Endothelial cell of umbilical vein (primary cell): ENCODE measurements at regions not wholly inside any gene's neighbourhood (a gene's known extent, or its start where the extent isn't known, plus 50 kb on each side); places are given as distances from the start of the nearest gene placed in this dataset.

Experiments
- BruUV-seq: library from RNA; stranded (reverse); fragments of 400-500 nt; replicated peaks from 2 replicates; lab custom pipeline; 2021; lab: Mats Ljungman, UMichigan
- CTCF ChIA-PET: fragments of 300-600, 350-600 bp; sonication (Branson Sonifier 250); formaldehyde crosslinking; loops from one replicate; lab custom pipeline; 2021; ENCODE audit warnings: antibody characterized with exemption, inconsistent platforms; lab: Charles Lee
- POLR2A ChIA-PET: fragments of 300-600, 350-600 bp; sonication (Branson Sonifier 250); formaldehyde crosslinking; loops from one replicate; lab custom pipeline; 2021; ENCODE audit warnings: antibody characterized with exemption, inconsistent platforms; lab: Charles Lee
- DNase-seq: peaks from one replicate; pipeline ENCODE4 v3.0.0-alpha.2; 2011; ENCODE audit warnings: low read depth, low spot score
- FAIRE-seq: peaks from 2 replicates; lab custom pipeline; 2011; peaks lifted over from hg19 to GRCh38; lab: Jason Lieb, UNC
- H2AFZ ChIP-seq: 2 replicates; pipeline ENCODE4 v1.6.0; 2012; ENCODE audit warnings: low read depth, low read length, control low read depth, inconsistent platforms
- H3K27ac ChIP-seq: 2 replicates; pipeline ENCODE4 v1.5.1; 2011; ENCODE audit warnings: low read depth, mild to moderate bottlenecking, control low read depth, low read length, moderate library complexity; ENCODE audit not compliant: insufficient read depth
- H3K27me3 ChIP-seq, 2 experiments: 2 replicates each; pipeline versions ENCODE4 v1.6.0 to v1.6.1; 2011; ENCODE audit warnings: low read length in 2 of 2, mixed read lengths in 1 of 2; ENCODE audit not compliant: control insufficient read depth in 2 of 2, insufficient read depth in 2 of 2
- H3K36me3 ChIP-seq, 2 experiments: 2 replicates in 1 of 2; 3 replicates in 1 of 2; pipeline ENCODE4 v1.5.1; 2011; ENCODE audit warnings: low read length in 2 of 2, mild to moderate bottlenecking in 1 of 2, moderate library complexity in 1 of 2; ENCODE audit not compliant: control insufficient read depth in 2 of 2, insufficient read depth in 2 of 2; ENCODE audit errors: extremely low read depth in 1 of 2
- H3K4me1 ChIP-seq: 3 replicates; pipeline ENCODE4 v1.5.1; 2011; ENCODE audit warnings: mild to moderate bottlenecking, low read length; ENCODE audit not compliant: control insufficient read depth, insufficient read depth; ENCODE audit errors: extremely low read depth
- H3K4me2 ChIP-seq: 2 replicates; pipeline ENCODE4 v1.6.1; 2011; ENCODE audit warnings: low read length, control low read depth, mixed read lengths; ENCODE audit not compliant: insufficient read depth
- H3K4me3 ChIP-seq, 3 experiments: fragments of 200-600 bp in 1 of 3; sonication (generic), shearing (Covaris generic) in 1 of 3; replicated peaks in 1 of 3; 2 replicates each; pipeline ENCODE4 v1.5.1; 2011 to 2016; ENCODE audit warnings: control low read depth in 3 of 3, low read length in 3 of 3, mild to moderate bottlenecking in 2 of 3, inconsistent platforms in 1 of 3, low read depth in 1 of 3, moderate library complexity in 1 of 3; ENCODE audit not compliant: insufficient read depth in 1 of 3
- H3K79me2 ChIP-seq: 2 replicates; pipeline ENCODE4 v1.6.0; 2012; ENCODE audit warnings: low read length, inconsistent platforms; ENCODE audit not compliant: control insufficient read depth, insufficient read depth
- H3K9ac ChIP-seq: replicated peaks from 2 replicates; pipeline ENCODE3; 2011; ENCODE audit warnings: low read length, control low read depth; ENCODE audit not compliant: insufficient read depth; ENCODE audit errors: extremely low read depth
- H3K9me1 ChIP-seq: replicated peaks from 3 replicates; pipeline ENCODE4 v1.6.0; 2011; ENCODE audit warnings: mild to moderate bottlenecking, low read length; ENCODE audit not compliant: control insufficient read depth, insufficient read depth; ENCODE audit errors: extremely low read depth
- H3K9me3 ChIP-seq: replicated peaks from 2 replicates; pipeline ENCODE4 v1.5.1; 2012; ENCODE audit warnings: low read length, inconsistent platforms; ENCODE audit not compliant: control insufficient read depth, insufficient read depth
- H4K20me1 ChIP-seq: replicated peaks from 2 replicates; pipeline ENCODE3; 2011; ENCODE audit warnings: mild to moderate bottlenecking, low read length; ENCODE audit not compliant: control insufficient read depth, insufficient read depth; ENCODE audit errors: extremely low read depth
- CTCF ChIP-seq, 2 donors: IDR thresholded peaks; 1 replicate in 1 of 2; 2 replicates in 1 of 2; pipeline ENCODE4 v1.5.1; 2011; ENCODE audit warnings: low read length in 2 of 2, mild to moderate bottlenecking in 2 of 2, moderate library complexity in 2 of 2, control low read depth in 1 of 2, inconsistent platforms in 1 of 2, low read depth in 1 of 2; ENCODE audit not compliant: insufficient read depth in 1 of 2; ENCODE audit errors: extremely low read depth in 1 of 2
- EZH2 ChIP-seq: IDR thresholded peaks from 2 replicates; pipeline ENCODE4 v1.6.1; 2012; ENCODE audit warnings: borderline replicate concordance, low read depth, mild to moderate bottlenecking, moderate library complexity, low read length, inconsistent platforms; ENCODE audit not compliant: severe bottlenecking
- FOS ChIP-seq: IDR thresholded peaks from 2 replicates; pipeline ENCODE4 v1.6.1; 2011; ENCODE audit warnings: mild to moderate bottlenecking, low read length, moderate library complexity, borderline replicate concordance; ENCODE audit not compliant: insufficient read depth
- GATA2 ChIP-seq: IDR thresholded peaks from 2 replicates; pipeline ENCODE4 v1.7.0; 2011; ENCODE audit warnings: low read depth, mild to moderate bottlenecking, moderate library complexity, mixed read lengths, low read length; ENCODE audit not compliant: insufficient read length, insufficient read depth
- JUN ChIP-seq: IDR thresholded peaks from 2 replicates; pipeline ENCODE4 v1.6.1; 2011; ENCODE audit warnings: borderline replicate concordance, low read depth; ENCODE audit not compliant: insufficient read length, insufficient read depth
- MAX ChIP-seq: IDR thresholded peaks from 2 replicates; pipeline ENCODE4 v1.6.1; 2011; ENCODE audit not compliant: insufficient read depth, insufficient read length
- MYC ChIP-seq: IDR thresholded peaks from one replicate; pipeline ENCODE4 v1.6.1; 2011; ENCODE audit warnings: mild to moderate bottlenecking, low read depth, low read length
- POLR2A ChIP-seq: IDR thresholded peaks from 2 replicates; pipeline ENCODE4 v1.6.1; 2012; ENCODE audit warnings: low read depth, mild to moderate bottlenecking, control low read depth, low read length
- dilution Hi-C: fragments of 300-500 bp; cut with MboI; formaldehyde crosslinking; loops from one replicate; pipeline ENCODE4 v1.15.0; 2019; ENCODE audit warnings: low sequenced_read_pairs; ENCODE audit not compliant: extremely low pct_ligation_motif_present
- intact Hi-C: fragments of 100-400 bp; cut with micrococcal nuclease; formaldehyde crosslinking; loops from one replicate; pipeline ENCODE4 v1.10.0; 2022

- Histone ChIP-seq H3K4me3 (no peak overlapping the region), H3K36me3 (no peaks in the 10 kb centered on the region), H3K9me3 (no peaks in the 10 kb centered on the region), H4K20me1 (no peaks in the 10 kb centered on the region), H2AFZ (no peak overlapping the region), H3K79me2 (no peaks in the 10 kb centered on the region), H3K9ac (no peak overlapping the region), H3K4me2 (no peak overlapping the region), H3K9me1 (no peaks in the 10 kb centered on the region), H3K27me3 (no peaks in the 10 kb centered on the region), H3K4me1 (no peaks in the 10 kb centered on the region), H3K27ac (no peak overlapping the region)
- ChIA-PET CTCF (interaction anchor here (1.1 kb wide), 1 partner anchor 9 kb away, joined by 3 read pairs; no protein-coding TSS in a partner anchor), POLR2A (no interaction called here)
- no TSS peak for BruUV-seq
- DNase-seq (no peak), FAIRE-seq (no peak)
- TF ChIP-seq JUN, result no peak
- no peak for TF ChIP-seq GATA2
- TF ChIP-seq POLR2A, result no peak
- no peak for TF ChIP-seq MYC
- TF ChIP-seq CTCF (IDR thresholded peaks at IDR 0.05; ENCODE audit: extremely low read depth in 1 of 2, insufficient read depth in 1 of 2, low read depth in 1 of 2, low read length in 2 of 2), result no peak
- no peak for TF ChIP-seq EZH2
- dilution Hi-C loops, result no loop called here
- intact Hi-C loops, result no loop called here
These were observed 559.3 kb upstream of the TNP1 start for GRCh38 chr2:217419055-217419671.

- DNase-seq, result no peak
- Histone ChIP-seq H3K27me3 (no peaks in the 10 kb centered on the region), H3K9ac (no peak overlapping the region), H2AFZ (no peak overlapping the region), H3K4me3 (no peak overlapping the region), H3K27ac (no peak overlapping the region), H4K20me1 (no peaks in the 10 kb centered on the region), H3K4me2 (no peak overlapping the region), H3K36me3 (no peaks in the 10 kb centered on the region), H3K9me3 (no peaks in the 10 kb centered on the region), H3K79me2 (no peaks in the 10 kb centered on the region), H3K9me1 (no peaks in the 10 kb centered on the region), H3K4me1 (no peaks in the 10 kb centered on the region)
- no peak for FAIRE-seq
- TF ChIP-seq MAX, result no peak
- TF ChIP-seq GATA2, result no peak
- no peak for TF ChIP-seq FOS
- TF ChIP-seq JUN, result no peak
- CTCF ChIA-PET, result interaction anchor here (1.1 kb wide), 1 partner anchor 8 kb away, joined by 3 read pairs; no protein-coding TSS in a partner anchor
- dilution Hi-C loops (no loop called here), intact Hi-C loops (no loop called here)
- POLR2A ChIA-PET, result no interaction called here
- no TSS peak for BruUV-seq
These were observed 558.7 kb upstream of the TNP1 start for GRCh38 chr2:217418544-217418943.
